Caco-2 (cell line): ENCODE measurements at regions not wholly inside any gene's neighbourhood (a gene's known extent, or its start where the extent isn't known, plus 50 kb on each side); places are given as distances from the start of the nearest gene placed in this dataset.

ENCODE experiments used
- BruUV-seq: library from RNA; stranded (reverse); fragments of 400-500 nt; replicated peaks from 2 replicates; lab custom pipeline; 2021; lab: Mats Ljungman, UMichigan
- CTCF ChIA-PET: fragments of 300-600 bp; sonication (Branson Sonifier 250); formaldehyde crosslinking; loops from one replicate; lab custom pipeline; 2022; ENCODE audit warnings: antibody characterized with exemption; lab: Charles Lee
- POLR2A ChIA-PET: fragments of 300-600 bp; sonication (Branson Sonifier 250); formaldehyde crosslinking; loops from one replicate; lab custom pipeline; 2022; ENCODE audit warnings: antibody characterized with exemption; lab: Charles Lee
- DNase-seq, 2 experiments: peaks; one replicate each; pipeline versions ENCODE4 v3.0.0 to v3.0.0-alpha.2; 2020 to 2022
- H3K27me3 ChIP-seq: replicated peaks from 2 replicates; pipeline ENCODE4 v1.6.0; 2011; ENCODE audit warnings: low read length; ENCODE audit not compliant: control insufficient read depth, insufficient read depth
- H3K36me3 ChIP-seq: 2 replicates; pipeline ENCODE4 v1.5.1; 2011; ENCODE audit warnings: low read length; ENCODE audit not compliant: control insufficient read depth, insufficient read depth
- H3K4me1 ChIP-seq: fragments of 250-450 bp; sonication (Bioruptor Pico); 2 replicates; pipeline ENCODE4 v1.5.1; 2020; ENCODE audit warnings: mild to moderate bottlenecking
- H3K4me3 ChIP-seq: 2 replicates; pipeline ENCODE4 v1.5.1; 2011; ENCODE audit warnings: low read depth, mild to moderate bottlenecking, control low read depth, low read length
- H3K9me3 ChIP-seq: fragments of 250-450 bp; sonication (Bioruptor Pico); 2 replicates; pipeline ENCODE4 v1.5.1; 2020; ENCODE audit warnings: mild to moderate bottlenecking, moderate library complexity
- H3K27ac Mint-ChIP-seq: one replicate; pipeline ENCODE4 v1.8.0; 2022; ENCODE audit warnings: mixed read lengths; ENCODE audit not compliant: unreplicated experiment
- H3K27me3 Mint-ChIP-seq: one replicate; pipeline ENCODE4 v1.8.0; 2022; ENCODE audit warnings: mixed read lengths; ENCODE audit not compliant: insufficient read depth, unreplicated experiment
- H3K36me3 Mint-ChIP-seq: one replicate; pipeline ENCODE4 v1.8.0; 2022; ENCODE audit warnings: mild to moderate bottlenecking, mixed read lengths; ENCODE audit not compliant: insufficient read depth, unreplicated experiment
- H3K4me1 Mint-ChIP-seq: one replicate; pipeline ENCODE4 v1.8.0; 2022; ENCODE audit warnings: low read depth, mixed read lengths; ENCODE audit not compliant: unreplicated experiment
- H3K4me3 Mint-ChIP-seq: one replicate; pipeline ENCODE4 v1.8.0; 2022; ENCODE audit warnings: mild to moderate bottlenecking, moderate library complexity, mixed read lengths; ENCODE audit not compliant: unreplicated experiment
- H3K9me3 Mint-ChIP-seq: one replicate; pipeline ENCODE4 v1.8.0; 2022; ENCODE audit warnings: mixed read lengths; ENCODE audit not compliant: unreplicated experiment
- CTCF ChIP-seq, 2 experiments: fragments of 200-600 bp in 1 of 2; IDR thresholded peaks; 1 replicate in 1 of 2; 2 replicates in 1 of 2; pipeline versions ENCODE4 v1.5.1 to v1.8.0; 2011 to 2022; ENCODE audit warnings: antibody characterized with exemption in 1 of 2, control low read depth in 1 of 2, inconsistent platforms in 1 of 2, low read depth in 1 of 2, low read length in 1 of 2, mild to moderate bottlenecking in 1 of 2, moderate library complexity in 1 of 2; ENCODE audit not compliant: insufficient read depth in 1 of 2, severe bottlenecking in 1 of 2, unreplicated experiment in 1 of 2
- intact Hi-C: fragments of 100-400 bp; cut with micrococcal nuclease; formaldehyde crosslinking; loops from one replicate; pipeline ENCODE4 v1.10.0; 2022; ENCODE audit not compliant: unreplicated experiment

DNA sequence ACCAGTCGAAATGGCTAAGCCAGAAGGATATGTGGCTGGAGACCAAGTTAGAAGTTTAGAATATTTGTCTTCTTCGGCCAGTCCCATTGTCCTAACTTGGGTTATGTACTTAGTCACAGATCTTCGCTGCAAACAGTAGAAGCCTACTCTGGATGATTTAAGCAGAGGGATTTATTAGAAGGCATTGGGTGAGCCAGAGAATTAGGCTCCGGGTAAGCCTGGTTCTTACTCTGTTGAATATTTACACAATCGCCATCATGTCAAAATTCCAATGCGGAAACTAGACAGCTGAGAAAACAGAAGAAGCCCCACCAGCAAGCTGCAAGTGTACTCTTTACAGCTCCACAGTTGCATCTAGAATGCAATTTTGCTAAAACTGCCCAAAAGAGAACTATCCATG is 276.6 kb downstream of the CMPK2 start:
- Histone ChIP-seq H3K36me3 (no peaks in the 10 kb centered on the region), H3K9me3 (no peaks in the 10 kb centered on the region), H3K4me3 (no peak overlapping the region), H3K4me1 (no peaks in the 10 kb centered on the region), H3K27me3 (no peaks in the 10 kb centered on the region)
- no peak overlapping the region for H3K27ac Mint-ChIP-seq
- H3K4me1 Mint-ChIP-seq = no peaks in the 10 kb centered on the region
- peaks cover 17% of the 10 kb centered on the region for H3K9me3 Mint-ChIP-seq
- ChIA-PET POLR2A (no interaction called here), CTCF (no interaction called here)
- intact Hi-C loops = no loop called here
- BruUV-seq = no TSS peak
- no peak for DNase-seq
- H3K27me3 Mint-ChIP-seq = no peaks in the 10 kb centered on the region
- no peak for TF ChIP-seq CTCF (IDR thresholded peaks at IDR 0.05; ENCODE audit: insufficient read depth in 1 of 2, low read depth in 1 of 2, low read length in 1 of 2, severe bottlenecking in 1 of 2, unreplicated experiment in 1 of 2)
- no peaks in the 10 kb centered on the region for H3K36me3 Mint-ChIP-seq
- H3K4me3 Mint-ChIP-seq = no peak overlapping the region

DNA sequence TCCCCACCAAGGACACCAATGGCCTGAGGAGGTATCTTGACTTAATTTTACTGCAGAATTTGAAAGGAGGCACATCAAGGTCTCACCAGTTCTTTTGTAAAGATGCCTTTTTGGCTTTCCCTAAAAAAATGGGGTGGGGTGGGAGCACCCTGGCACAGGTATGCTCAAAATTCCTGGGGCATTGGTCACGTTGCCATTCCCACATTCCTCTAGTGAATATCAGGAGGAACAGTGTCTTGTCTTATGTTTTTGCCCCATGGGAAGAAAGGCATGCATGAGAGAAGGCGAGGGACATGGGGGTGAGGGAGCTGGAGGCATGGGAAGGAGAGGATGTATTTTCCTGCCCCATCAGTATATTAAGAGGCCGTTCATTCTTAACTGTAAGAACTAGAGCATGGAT is 275.3 kb downstream of the CMPK2 start:
- BruUV-seq = no TSS peak
- H3K27me3 Mint-ChIP-seq = no peaks in the 10 kb centered on the region
- CTCF ChIA-PET = no interaction called here
- no peak for TF ChIP-seq CTCF (IDR thresholded peaks at IDR 0.05; ENCODE audit: insufficient read depth in 1 of 2, low read depth in 1 of 2, low read length in 1 of 2, severe bottlenecking in 1 of 2, unreplicated experiment in 1 of 2)
- peaks cover 4% of the 10 kb centered on the region for H3K9me3 Mint-ChIP-seq
- Histone ChIP-seq H3K4me3 (no peak overlapping the region), H3K9me3 (no peaks in the 10 kb centered on the region), H3K4me1 (no peaks in the 10 kb centered on the region), H3K36me3 (no peaks in the 10 kb centered on the region), H3K27me3 (no peaks in the 10 kb centered on the region)
- DNase-seq = no peak
- intact Hi-C loops = no loop called here
- POLR2A ChIA-PET = no interaction called here
- no peaks in the 10 kb centered on the region for H3K4me1 Mint-ChIP-seq
- H3K27ac Mint-ChIP-seq = no peak overlapping the region
- H3K4me3 Mint-ChIP-seq = no peak overlapping the region
- no peaks in the 10 kb centered on the region for H3K36me3 Mint-ChIP-seq

DNA sequence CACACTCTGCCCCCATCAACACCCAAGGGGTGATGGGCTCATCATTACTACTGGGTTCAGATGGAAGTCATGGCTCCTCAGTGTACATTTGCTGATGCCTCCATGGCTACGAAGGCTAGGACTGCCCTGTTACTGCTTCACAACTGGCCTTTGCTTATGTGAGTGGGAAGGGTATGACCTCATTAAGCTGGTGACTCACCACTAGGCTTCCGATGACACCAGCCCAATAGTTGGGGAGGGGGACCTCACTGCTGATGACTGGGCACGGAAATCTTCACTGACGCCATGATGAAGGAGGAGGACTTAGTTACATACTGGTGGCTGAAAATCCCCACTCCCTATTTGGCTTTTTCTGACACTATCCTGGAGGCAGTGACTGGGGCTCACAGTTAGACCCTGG is 263.2 kb downstream of the CMPK2 start:
- H3K4me3 Mint-ChIP-seq = no peak overlapping the region
- no peak for DNase-seq
- ChIA-PET CTCF (no interaction called here), POLR2A (no interaction called here)
- Histone ChIP-seq H3K4me1 (no peaks in the 10 kb centered on the region), H3K4me3 (no peak overlapping the region), H3K9me3 (no peaks in the 10 kb centered on the region), H3K36me3 (no peaks in the 10 kb centered on the region), H3K27me3 (no peaks in the 10 kb centered on the region)
- peaks cover 3% of the 10 kb centered on the region for H3K27me3 Mint-ChIP-seq
- H3K4me1 Mint-ChIP-seq = no peaks in the 10 kb centered on the region
- intact Hi-C loops = no loop called here
- no peak overlapping the region for H3K27ac Mint-ChIP-seq
- no TSS peak for BruUV-seq
- H3K36me3 Mint-ChIP-seq = no peaks in the 10 kb centered on the region
- H3K9me3 Mint-ChIP-seq = no peaks in the 10 kb centered on the region
- no peak for TF ChIP-seq CTCF (IDR thresholded peaks at IDR 0.05; ENCODE audit: insufficient read depth in 1 of 2, low read depth in 1 of 2, low read length in 1 of 2, severe bottlenecking in 1 of 2, unreplicated experiment in 1 of 2)
